ENCODE measurements at regions not wholly inside any gene's neighbourhood (a gene's known extent, or its start where the extent isn't known, plus 50 kb on each side); places are given as distances from the start of the nearest gene placed in this dataset.

- SMC1A ChIA-PET (ENCODE audit: uncharacterized antibody, unreplicated experiment), result no interaction called here
- no peak for TF ChIP-seq TCF12 (IDR thresholded peaks at IDR 0.05; ENCODE audit: low read depth, low read length)
- no peak for TF ChIP-seq BCL3 (IDR thresholded peaks at IDR 0.05; ENCODE audit: borderline replicate concordance, insufficient read depth, low read depth, low read length, poor library complexity, severe bottlenecking)
- TF ChIP-seq POU2F2 (IDR thresholded peaks at IDR 0.05; ENCODE audit: borderline replicate concordance, low read depth, low read length), result no peak
- no peak for TF ChIP-seq PRDM15 (CRISPR knock-in tag; IDR thresholded peaks at IDR 0.05)
- no peak for TF ChIP-seq MTA2 (IDR thresholded peaks at IDR 0.05; ENCODE audit: low read depth)
- no peak for TF ChIP-seq E2F4 (IDR thresholded peaks at IDR 0.05; ENCODE audit: low read depth, low read length)
- TF ChIP-seq SUZ12 (IDR thresholded peaks at IDR 0.05; ENCODE audit: unreplicated experiment), result no peak
- TF ChIP-seq SREBF2 (IDR thresholded peaks at IDR 0.05; ENCODE audit: low read length), result no peak
- TF ChIP-seq SMC3 (IDR thresholded peaks at IDR 0.05; ENCODE audit: borderline replicate concordance, low read length), result no peak
- no peak for TF ChIP-seq SRF (IDR thresholded peaks at IDR 0.05; ENCODE audit: low read depth in 2 of 2, low read length in 2 of 2)
- TF ChIP-seq MEF2B (IDR thresholded peaks at IDR 0.05; ENCODE audit: partially characterized antibody, poor library complexity, severe bottlenecking), result no peak
- TF ChIP-seq MLLT1 (IDR thresholded peaks at IDR 0.05), result no peak
- TF ChIP-seq MYB (IDR thresholded peaks at IDR 0.05; ENCODE audit: borderline replicate concordance, low read depth, low read length), result no peak
- TF ChIP-seq ZNF217 (IDR thresholded peaks at IDR 0.05), result no peak
- TF ChIP-seq SIN3A (IDR thresholded peaks at IDR 0.05; ENCODE audit: low read depth, low read length), result no peak
- no peak for TF ChIP-seq ATF2 (IDR thresholded peaks at IDR 0.05; ENCODE audit: low read length)
- TF ChIP-seq NRF1 (conservative IDR thresholded peaks at IDR 0.05; ENCODE audit: low read depth, low read length), result no peak
These were observed 83.7 kb downstream of the PHETA1 start for GRCh38 chr12:111285200-111285599.

More at GRCh38 chr12:111285200-111285599, 83.7 kb downstream of the PHETA1 start:
- Histone ChIP-seq H3K79me2 (ENCODE audit: control insufficient read depth, insufficient read depth, low read length) (no peaks in the 10 kb centered on the region), H3K36me3 (ENCODE audit: control insufficient read depth in 2 of 2, insufficient read depth in 2 of 2, low read length in 1 of 2) (no peaks in the 10 kb centered on the region), H3K27ac (ENCODE audit: control insufficient read depth, insufficient read depth) (no peak overlapping the region), H3K27me3 (replicated peaks in 1 of 2; ENCODE audit: control insufficient read depth in 2 of 2, insufficient read depth in 2 of 2, low read length in 1 of 2) (no peaks in the 10 kb centered on the region), H3K4me3 (no peak overlapping the region), H2AFZ (ENCODE audit: control insufficient read depth, low read depth, low read length) (no peak overlapping the region), H4K20me1 (ENCODE audit: control insufficient read depth, insufficient read depth) (no peaks in the 10 kb centered on the region), H3K9ac (ENCODE audit: control insufficient read depth, insufficient read depth, low read length) (no peak overlapping the region), H3K4me1 (ENCODE audit: control insufficient read depth, insufficient read depth, low read length) (no peaks in the 10 kb centered on the region), H3K4me2 (ENCODE audit: control insufficient read depth, insufficient read depth) (no peak overlapping the region), H3K9me3 (replicated peaks; ENCODE audit: control insufficient read depth, insufficient read depth, low read length) (peaks cover 2% of the 10 kb centered on the region; the same call in 2 of the 3 replicates)
- ChIA-PET CTCF (no interaction called here), POLR2A (no interaction called here), RAD21 (ENCODE audit: unreplicated experiment) (no interaction called here)
- DNase-seq (ENCODE audit: low read depth, low spot score) (no peak), ATAC-seq (no peak), FAIRE-seq (no peak)
- in situ Hi-C loops (cut with MboI) (no loop called here), intact Hi-C loops (cut with micrococcal nuclease; ENCODE audit: unreplicated experiment) (no loop called here)
- 26% methylated on average over 5 of the region's 5 CpGs for WGBS (ENCODE audit: insufficient coverage, insufficient replicate concordance, low lambda C conversion rate, missing lambda C conversion rate)
- no TSS peak for BruUV-seq (replicated peaks)
